ENCODE measurements at regions not wholly inside any gene's neighbourhood (a gene's known extent, or its start where the extent isn't known, plus 50 kb on each side); places are given as distances from the start of the nearest gene placed in this dataset.

GRCh38 chr12:20234474-20234873 lies 133.9 kb upstream of the PDE3A start:
- H3K9me3 ChIP-seq, result no peaks in the 10 kb centered on the region
- no peaks in the 10 kb centered on the region for H3K36me3 ChIP-seq
- H3K27me3 ChIP-seq, result no peaks in the 10 kb centered on the region
- TF ChIP-seq POLR2A (IDR thresholded peaks at IDR 0.05) (no peak), CTCF (IDR thresholded peaks at IDR 0.05) (no peak), POLR2AphosphoS5 (IDR thresholded peaks at IDR 0.05) (no peak), EP300 (IDR thresholded peaks at IDR 0.05) (no peak)
- WGBS, result 94% methylated on average over 6 of the region's 6 CpGs
- no peak overlapping the region for H3K27ac ChIP-seq
- H3K4me1 ChIP-seq, result no peaks in the 10 kb centered on the region
- DNase-seq (ENCODE audit: low spot score in 2 of 2), result no peak
- H3K4me3 ChIP-seq, result no peak overlapping the region

- 86% methylated on average over 7 of the region's 7 CpGs for WGBS
- no peak for TF ChIP-seq POLR2A (IDR thresholded peaks at IDR 0.05)
- TF ChIP-seq EP300 (IDR thresholded peaks at IDR 0.05), result no peak
- TF ChIP-seq POLR2AphosphoS5 (IDR thresholded peaks at IDR 0.05), result no peak
- no peak for TF ChIP-seq CTCF (IDR thresholded peaks at IDR 0.05)
- Histone ChIP-seq H3K4me1 (no peaks in the 10 kb centered on the region), H3K36me3 (no peaks in the 10 kb centered on the region), H3K4me3 (no peak overlapping the region), H3K27ac (no peak overlapping the region), H3K9me3 (no peaks in the 10 kb centered on the region), H3K27me3 (no peaks in the 10 kb centered on the region)
- no peak for DNase-seq (ENCODE audit: low spot score in 2 of 2)
Measured at GRCh38 chr12:20237091-20237490, 131.2 kb upstream of the PDE3A start.

GRCh38 chr12:20245491-20245890 lies 122.8 kb upstream of the PDE3A start:
- 45% methylated on average over 1 of the region's 1 CpG for WGBS
- TF ChIP-seq POLR2AphosphoS5 (IDR thresholded peaks at IDR 0.05) (no peak), CTCF (IDR thresholded peaks at IDR 0.05) (no peak)
- no peak overlapping the region for H3K4me3 ChIP-seq
- H3K27me3 ChIP-seq, result no peaks in the 10 kb centered on the region
- no peak overlapping the region for H3K27ac ChIP-seq
- H3K36me3 ChIP-seq, result no peaks in the 10 kb centered on the region
- no peaks in the 10 kb centered on the region for H3K9me3 ChIP-seq
- no peaks in the 10 kb centered on the region for H3K4me1 ChIP-seq
- DNase-seq (ENCODE audit: low spot score in 2 of 2), result no peak

GRCh38 chr12:20248646-20249045 lies 119.7 kb upstream of the PDE3A start:
- H3K9me3 ChIP-seq, result no peaks in the 10 kb centered on the region
- WGBS, result 84% methylated on average over 3 of the region's 3 CpGs
- no peak for DNase-seq (ENCODE audit: low spot score in 2 of 2)
- H3K27ac ChIP-seq, result no peak overlapping the region
- no peaks in the 10 kb centered on the region for H3K36me3 ChIP-seq
- no peak overlapping the region for H3K4me3 ChIP-seq
- TF ChIP-seq POLR2AphosphoS5 (IDR thresholded peaks at IDR 0.05) (no peak), POLR2A (IDR thresholded peaks at IDR 0.05) (no peak), EP300 (IDR thresholded peaks at IDR 0.05) (no peak), CTCF (IDR thresholded peaks at IDR 0.05) (no peak)
- H3K4me1 ChIP-seq, result no peaks in the 10 kb centered on the region
- H3K27me3 ChIP-seq, result no peaks in the 10 kb centered on the region

- DNase-seq (ENCODE audit: low spot score in 2 of 2), result no peak
- Histone ChIP-seq H3K4me1 (no peaks in the 10 kb centered on the region), H3K27ac (no peak overlapping the region), H3K4me3 (no peak overlapping the region), H3K27me3 (no peaks in the 10 kb centered on the region), H3K36me3 (no peaks in the 10 kb centered on the region), H3K9me3 (no peaks in the 10 kb centered on the region)
- no peak for TF ChIP-seq POLR2A (IDR thresholded peaks at IDR 0.05)
- TF ChIP-seq CTCF (IDR thresholded peaks at IDR 0.05), result no peak
- no peak for TF ChIP-seq EP300 (IDR thresholded peaks at IDR 0.05)
- TF ChIP-seq POLR2AphosphoS5 (IDR thresholded peaks at IDR 0.05), result no peak
- WGBS, result 89% methylated on average over 1 of the region's 1 CpG
Measured at GRCh38 chr12:20250761-20251160, 117.6 kb upstream of the PDE3A start.

Data from suprapubic skin (tissue), 4 donors.